GM12874 (cell line): ENCODE measurements at regions not wholly inside any gene's neighbourhood (a gene's known extent, or its start where the extent isn't known, plus 50 kb on each side); places are given as distances from the start of the nearest gene placed in this dataset.

ENCODE experiments used
- TF ChIP-seq, protein P1 (sequence below): IDR thresholded peaks from 2 replicates; pipeline ENCODE4 v1.5.1; 2011; ENCODE audit warnings: low read depth, mild to moderate bottlenecking, control low read depth, low read length, moderate library complexity; ENCODE audit not compliant: insufficient read depth

DNA sequence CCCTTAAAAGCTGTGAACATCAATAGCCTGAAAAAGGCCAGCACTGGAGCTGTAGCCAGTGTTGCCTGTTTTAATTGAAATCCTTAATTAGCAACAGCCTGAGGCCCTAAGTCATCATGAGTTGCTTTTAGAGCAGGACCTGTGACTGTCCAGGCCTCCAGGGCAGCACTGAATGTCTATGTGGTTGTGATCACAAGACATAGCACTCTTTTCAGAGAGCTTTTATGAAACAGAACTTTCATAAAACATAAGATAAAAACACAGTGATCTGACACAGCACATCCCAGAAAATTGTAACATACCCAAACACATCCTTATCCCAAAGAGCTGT is 85.5 kb upstream of the MYO10 start:
- TF ChIP-seq, protein P1, sequence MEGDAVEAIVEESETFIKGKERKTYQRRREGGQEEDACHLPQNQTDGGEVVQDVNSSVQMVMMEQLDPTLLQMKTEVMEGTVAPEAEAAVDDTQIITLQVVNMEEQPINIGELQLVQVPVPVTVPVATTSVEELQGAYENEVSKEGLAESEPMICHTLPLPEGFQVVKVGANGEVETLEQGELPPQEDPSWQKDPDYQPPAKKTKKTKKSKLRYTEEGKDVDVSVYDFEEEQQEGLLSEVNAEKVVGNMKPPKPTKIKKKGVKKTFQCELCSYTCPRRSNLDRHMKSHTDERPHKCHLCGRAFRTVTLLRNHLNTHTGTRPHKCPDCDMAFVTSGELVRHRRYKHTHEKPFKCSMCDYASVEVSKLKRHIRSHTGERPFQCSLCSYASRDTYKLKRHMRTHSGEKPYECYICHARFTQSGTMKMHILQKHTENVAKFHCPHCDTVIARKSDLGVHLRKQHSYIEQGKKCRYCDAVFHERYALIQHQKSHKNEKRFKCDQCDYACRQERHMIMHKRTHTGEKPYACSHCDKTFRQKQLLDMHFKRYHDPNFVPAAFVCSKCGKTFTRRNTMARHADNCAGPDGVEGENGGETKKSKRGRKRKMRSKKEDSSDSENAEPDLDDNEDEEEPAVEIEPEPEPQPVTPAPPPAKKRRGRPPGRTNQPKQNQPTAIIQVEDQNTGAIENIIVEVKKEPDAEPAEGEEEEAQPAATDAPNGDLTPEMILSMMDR, result no peak

- TF ChIP-seq, protein P1, result no peak
Measured at GRCh38 chr5:17022296-17022695, 86.2 kb upstream of the MYO10 start.

- TF ChIP-seq, protein P1, result no peak
Measured at GRCh38 chr5:17024686-17025180, 88.6 kb upstream of the MYO10 start.

DNA sequence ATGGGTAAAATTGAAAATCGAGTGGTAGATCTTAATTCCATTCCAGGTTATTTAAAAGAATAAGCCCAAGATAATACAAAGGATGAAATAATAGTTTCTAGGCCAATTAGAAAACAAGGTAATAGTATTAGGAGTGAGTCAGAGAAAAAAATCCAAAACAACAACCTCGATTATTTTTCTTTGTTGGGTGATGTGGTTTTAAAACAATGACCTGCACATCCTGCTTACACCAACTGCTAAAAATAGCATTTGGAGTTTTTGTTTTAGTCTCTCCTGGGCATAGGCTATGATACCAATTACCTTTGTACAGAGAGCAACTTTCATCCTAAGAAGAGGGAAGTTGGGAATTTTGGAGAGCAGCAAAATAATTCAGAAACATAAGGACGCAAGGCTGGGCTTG is 101.7 kb upstream of the MYO10 start:
- TF ChIP-seq, protein P1, result no peak

DNA sequence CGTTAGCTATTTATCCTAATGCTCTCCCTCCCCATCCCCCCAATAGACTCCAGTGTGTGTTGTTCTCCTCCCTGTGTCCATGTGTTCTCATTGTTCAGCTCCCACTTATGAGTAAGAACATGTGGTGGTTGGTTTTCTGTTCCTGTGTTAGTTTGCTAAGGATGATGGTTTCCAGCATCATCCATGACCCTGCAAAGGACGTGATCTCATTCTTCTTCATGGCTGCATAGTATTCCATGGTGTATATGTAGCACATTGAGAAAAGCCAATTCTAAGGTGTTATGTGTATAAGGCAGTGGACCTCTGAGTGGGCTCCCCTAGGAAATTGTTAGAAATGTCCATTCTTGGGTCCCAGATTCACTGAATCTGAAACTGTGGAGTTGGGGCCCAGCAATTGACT is 103.1 kb upstream of the MYO10 start:
- TF ChIP-seq, protein P1, result no peak

DNA sequence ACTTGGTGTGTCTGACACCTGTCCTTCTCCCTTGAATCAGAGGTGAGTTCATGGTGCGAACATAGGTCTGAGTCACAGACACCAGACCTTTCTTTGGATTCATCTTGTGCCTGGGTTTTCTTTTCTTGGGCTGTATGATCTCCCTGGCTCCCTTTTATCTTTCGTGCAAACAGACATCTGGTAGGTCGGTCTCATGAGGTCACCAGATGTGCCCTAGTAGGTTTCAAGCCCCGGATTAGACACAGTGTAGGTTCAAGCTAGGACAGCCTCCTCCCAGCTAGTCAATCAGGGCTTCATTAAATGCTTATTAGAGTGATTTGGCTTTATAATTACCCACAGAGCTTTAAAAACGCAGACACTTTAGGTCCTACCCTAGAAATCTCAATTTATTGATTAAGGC is 106.0 kb upstream of the MYO10 start:
- TF ChIP-seq, protein P1, result no peak

DNA sequence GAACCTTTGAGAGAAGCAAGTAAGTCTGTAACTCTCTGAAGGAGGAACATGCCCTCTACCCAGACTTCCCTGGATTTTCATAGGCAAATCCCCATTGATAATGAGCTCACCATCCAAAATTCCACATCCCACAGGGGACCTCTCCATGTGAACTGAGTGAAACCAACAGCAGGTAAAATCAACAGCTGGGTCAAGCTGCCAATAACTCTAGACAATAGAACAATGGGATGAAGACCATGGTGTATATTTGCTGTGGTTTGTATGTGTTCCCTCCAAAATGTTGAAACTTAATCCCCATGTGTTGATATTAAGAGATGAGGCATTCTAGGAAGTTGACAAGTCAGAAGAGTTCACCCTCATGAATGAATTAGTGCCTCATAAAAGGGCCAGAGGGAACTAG is 110.2 kb upstream of the MYO10 start:
- TF ChIP-seq, protein P1, result no peak

GRCh38 chr5:17050236-17050635 is 114.1 kb upstream of the MYO10 start:
- TF ChIP-seq, protein P1, result no peak
